ENCODE measurements at regions not wholly inside any gene's neighbourhood (a gene's known extent, or its start where the extent isn't known, plus 50 kb on each side); places are given as distances from the start of the nearest gene placed in this dataset.

- ChIA-PET CTCF (ENCODE audit: partially characterized antibody) (interaction anchor here (0.9 to 1.2 kb wide), 3 partner anchors 12 to 155 kb away, joined by 3 to 4 read pairs (median 3); no protein-coding TSS in a partner anchor), POLR2A (ENCODE audit: partially characterized antibody) (no interaction called here)
- FAIRE-seq: no peak
- Histone ChIP-seq H2AFZ (ENCODE audit: low read length) (no peak overlapping the region), H2BK12ac (ENCODE audit: low read depth, low read length) (no peak overlapping the region), H3K56ac (replicated peaks; ENCODE audit: insufficient read length, low read depth, low read length) (no peak overlapping the region), H2BK20ac (ENCODE audit: low read length) (no peak overlapping the region), H3K27ac (ENCODE audit: low read depth, low read length) (no peak overlapping the region), H3K27me3 (replicated peaks in 1 of 4; ENCODE audit: control insufficient read depth in 3 of 4, extremely low read depth in 1 of 4, insufficient read depth in 3 of 4, low read length in 3 of 4) (no peaks in the 10 kb centered on the region), H3K4me1 (replicated peaks in 1 of 4; ENCODE audit: control insufficient read depth in 3 of 4, insufficient read depth in 4 of 4, low read length in 3 of 4) (no peaks in the 10 kb centered on the region), H2AK5ac (ENCODE audit: low read depth, low read length) (no peak overlapping the region), H3K23ac (ENCODE audit: insufficient read length) (no peak overlapping the region), H3K23me2 (ENCODE audit: low read depth, low read length) (no peaks in the 10 kb centered on the region), H2BK15ac (ENCODE audit: low read length) (no peak overlapping the region), H2BK120ac (replicated peaks; ENCODE audit: low read depth, low read length) (no peak overlapping the region), H3K36me3 (ENCODE audit: control insufficient read depth in 2 of 4, insufficient read depth in 4 of 4, low read length in 3 of 4) (no peaks in the 10 kb centered on the region), H3K4me3 (ENCODE audit: extremely low read depth in 1 of 4, insufficient read depth in 2 of 4, low read depth in 3 of 4, low read length in 4 of 4) (no peak overlapping the region), H3K79me1 (ENCODE audit: low read depth, low read length) (no peaks in the 10 kb centered on the region), H2BK5ac (ENCODE audit: low read depth, low read length) (no peak overlapping the region), H4K20me1 (replicated peaks in 1 of 2; ENCODE audit: control insufficient read depth in 1 of 2, insufficient read depth in 2 of 2, low read length in 2 of 2) (no peaks in the 10 kb centered on the region), H4K5ac (ENCODE audit: insufficient read length, low read depth, low read length) (no peak overlapping the region), H3K18ac (ENCODE audit: extremely low read depth, low read length) (no peak overlapping the region), H3K9ac (replicated peaks in 1 of 4; ENCODE audit: extremely low read depth in 1 of 4, low read depth in 3 of 4, low read length in 3 of 4) (no peak overlapping the region), H3K79me2 (ENCODE audit: control insufficient read depth in 1 of 2, insufficient read depth in 2 of 2, low read length in 2 of 2) (no peaks in the 10 kb centered on the region), H3K14ac (ENCODE audit: insufficient read length) (no peak overlapping the region), H4K8ac (ENCODE audit: extremely low read depth, insufficient read depth, low read length) (no peak overlapping the region), H3K4ac (replicated peaks; ENCODE audit: insufficient read length, low read depth, low read length) (no peak overlapping the region), H4K91ac (replicated peaks; ENCODE audit: insufficient read length, low read length) (no peak overlapping the region), H3K4me2 (ENCODE audit: insufficient read depth in 1 of 2, low read depth in 2 of 2, low read length in 2 of 2) (no peak overlapping the region), H3K9me3 (ENCODE audit: insufficient read depth in 2 of 2, low read depth in 1 of 2, low read length in 1 of 2) (no peaks in the 10 kb centered on the region)
- 85% methylated on average over 6 of the region's 6 CpGs; no CpG with 5 or more reads in 1 of the 2 experiments for WGBS, 2 experiments (ENCODE audit: extremely low coverage in 1 of 2, insufficient coverage in 1 of 2, insufficient read length in 1 of 2, insufficient replicate concordance in 2 of 2, low coverage in 1 of 2, low lambda C conversion rate in 2 of 2, missing lambda C conversion rate in 1 of 2)
- DNase-seq (ENCODE audit: low read depth in 1 of 2, low spot score in 2 of 2): no peak
- TF ChIP-seq SUZ12 (IDR thresholded peaks at IDR 0.05; ENCODE audit: low read length) (no peak), CREB1 (IDR thresholded peaks at IDR 0.05) (no peak), HDAC2 (IDR thresholded peaks at IDR 0.05; ENCODE audit: borderline replicate concordance in 1 of 2, low read depth in 2 of 2, low read length in 2 of 2) (no peak), RNF2 (IDR thresholded peaks at IDR 0.05; ENCODE audit: borderline replicate concordance, low read depth, low read length, missing control alignments, poor library complexity, severe bottlenecking) (no peak), NANOG (IDR thresholded peaks at IDR 0.05; ENCODE audit: insufficient read depth, low read depth, low read length, poor library complexity, severe bottlenecking) (no peak), YY1 (IDR thresholded peaks at IDR 0.05; ENCODE audit: low read depth, low read length) (no peak), EZH2 (IDR thresholded peaks at IDR 0.05; ENCODE audit: low read depth, low read length, severe bottlenecking) (no peak), BRCA1 (IDR thresholded peaks at IDR 0.05; ENCODE audit: low read depth, low read length) (no peak), CHD1 (IDR thresholded peaks at IDR 0.05; ENCODE audit: low read depth, low read length) (no peak), SIN3A (conservative IDR thresholded peaks at IDR 0.05 in 1 of 2, IDR thresholded peaks at IDR 0.05 in 1 of 2; ENCODE audit: low read depth in 1 of 2, low read length in 2 of 2) (no peak), RXRA (IDR thresholded peaks at IDR 0.05; ENCODE audit: insufficient read depth, low read depth, low read length) (no peak), RFX5 (IDR thresholded peaks at IDR 0.05; ENCODE audit: borderline replicate concordance, low read depth, low read length) (no peak), HDAC6 (IDR thresholded peaks at IDR 0.05; ENCODE audit: low read depth, low read length) (no peak), RAD21 (IDR thresholded peaks at IDR 0.05 in 1 of 2, conservative IDR thresholded peaks at IDR 0.05 in 1 of 2; ENCODE audit: low read depth in 2 of 2, low read length in 2 of 2) (no peak)
Measured at GRCh38 chr4:184900184-184900583, 74.4 kb upstream of the ACSL1 start.

Data from H1 (cell line).